ENCODE measurements at regions not wholly inside any gene's neighbourhood (a gene's known extent, or its start where the extent isn't known, plus 50 kb on each side); places are given as distances from the start of the nearest gene placed in this dataset.

DNA sequence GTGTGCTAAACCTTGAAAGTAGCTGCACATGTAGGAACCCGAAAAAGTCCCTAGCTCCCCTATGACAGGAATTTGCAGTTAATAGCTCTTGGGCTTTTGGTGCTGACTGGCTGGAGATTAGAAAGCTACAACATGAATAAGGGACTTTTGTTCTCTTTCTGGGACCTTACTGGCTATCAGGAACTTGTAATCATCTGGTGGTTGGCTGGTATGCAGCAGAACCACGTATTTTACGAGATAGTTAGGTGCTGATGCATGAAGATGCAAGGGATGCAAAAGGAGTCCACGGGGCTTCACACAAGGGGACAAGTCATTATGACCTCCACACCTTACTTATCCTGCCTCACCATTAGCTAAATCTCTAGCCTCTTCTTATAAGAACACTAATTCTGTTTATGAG lies 190.2 kb upstream of the NRXN1 start:
- no peaks in the 10 kb centered on the region for H3K27me3 ChIP-seq
- no peaks in the 10 kb centered on the region for H3K9me3 ChIP-seq
- TF ChIP-seq POLR2A (IDR thresholded peaks at IDR 0.05) = no peak
- TF ChIP-seq EP300 (IDR thresholded peaks at IDR 0.05) = no peak
- no peak for TF ChIP-seq POLR2AphosphoS5 (IDR thresholded peaks at IDR 0.05)
- TF ChIP-seq, protein P1, sequence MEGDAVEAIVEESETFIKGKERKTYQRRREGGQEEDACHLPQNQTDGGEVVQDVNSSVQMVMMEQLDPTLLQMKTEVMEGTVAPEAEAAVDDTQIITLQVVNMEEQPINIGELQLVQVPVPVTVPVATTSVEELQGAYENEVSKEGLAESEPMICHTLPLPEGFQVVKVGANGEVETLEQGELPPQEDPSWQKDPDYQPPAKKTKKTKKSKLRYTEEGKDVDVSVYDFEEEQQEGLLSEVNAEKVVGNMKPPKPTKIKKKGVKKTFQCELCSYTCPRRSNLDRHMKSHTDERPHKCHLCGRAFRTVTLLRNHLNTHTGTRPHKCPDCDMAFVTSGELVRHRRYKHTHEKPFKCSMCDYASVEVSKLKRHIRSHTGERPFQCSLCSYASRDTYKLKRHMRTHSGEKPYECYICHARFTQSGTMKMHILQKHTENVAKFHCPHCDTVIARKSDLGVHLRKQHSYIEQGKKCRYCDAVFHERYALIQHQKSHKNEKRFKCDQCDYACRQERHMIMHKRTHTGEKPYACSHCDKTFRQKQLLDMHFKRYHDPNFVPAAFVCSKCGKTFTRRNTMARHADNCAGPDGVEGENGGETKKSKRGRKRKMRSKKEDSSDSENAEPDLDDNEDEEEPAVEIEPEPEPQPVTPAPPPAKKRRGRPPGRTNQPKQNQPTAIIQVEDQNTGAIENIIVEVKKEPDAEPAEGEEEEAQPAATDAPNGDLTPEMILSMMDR (IDR thresholded peaks at IDR 0.05) = no peak
- H3K4me3 ChIP-seq = no peak overlapping the region
- WGBS, 2 donors = 73 to 79% methylated on average over 4 of the region's 4 CpGs
- H3K4me1 ChIP-seq = no peaks in the 10 kb centered on the region
- no peak overlapping the region for H3K27ac ChIP-seq
- no peaks in the 10 kb centered on the region for H3K36me3 ChIP-seq
- DNase-seq = no peak
- intact Hi-C loops (cut with DNase I) = no loop called here

DNA sequence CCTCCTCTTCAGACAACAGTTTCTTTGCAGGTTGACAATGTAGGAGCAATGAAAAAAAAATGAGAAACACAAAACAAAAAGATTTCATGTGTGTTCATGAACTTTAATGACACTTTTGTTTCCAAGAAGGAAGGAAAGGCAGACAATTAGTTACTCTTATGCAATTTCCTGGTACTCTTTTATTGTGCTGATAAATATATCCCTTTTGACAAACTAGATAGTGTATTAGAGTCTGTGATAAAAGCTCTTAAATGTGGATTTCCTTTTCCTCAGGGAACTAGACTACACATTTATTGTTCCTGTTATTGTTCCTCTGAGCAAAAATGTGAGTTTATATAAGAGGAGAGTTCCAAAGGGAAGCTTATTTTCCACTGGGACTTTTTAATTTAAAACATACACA lies 188.7 kb upstream of the NRXN1 start:
- H3K36me3 ChIP-seq = no peaks in the 10 kb centered on the region

DNA sequence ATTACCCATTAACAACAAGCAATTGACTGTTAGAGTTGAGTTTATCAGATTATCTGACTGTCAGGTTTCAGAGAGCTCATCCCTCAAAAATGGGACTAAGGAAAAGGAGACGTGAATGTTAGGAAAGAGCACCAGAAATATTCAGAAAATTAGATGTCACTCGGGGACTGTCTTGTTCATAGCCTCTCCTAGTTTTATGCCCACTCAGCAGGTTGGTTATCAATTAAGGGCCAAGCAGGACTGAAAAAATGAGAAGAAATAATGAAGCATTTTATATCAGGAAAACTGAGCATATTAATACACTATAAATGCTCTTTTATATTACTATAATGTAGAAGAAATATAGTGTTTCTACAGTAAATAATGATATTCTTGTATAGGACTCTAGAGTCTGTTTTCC lies 188.1 kb upstream of the NRXN1 start:
- TF ChIP-seq, protein P1 (IDR thresholded peaks at IDR 0.05) = no peak
- TF ChIP-seq POLR2A (IDR thresholded peaks at IDR 0.05) (no peak), EP300 (IDR thresholded peaks at IDR 0.05) (no peak), POLR2AphosphoS5 (IDR thresholded peaks at IDR 0.05) (no peak)
- Histone ChIP-seq H3K4me3 (no peak overlapping the region), H3K36me3 (no peaks in the 10 kb centered on the region), H3K9me3 (no peaks in the 10 kb centered on the region), H3K4me1 (no peaks in the 10 kb centered on the region), H3K27ac (no peak overlapping the region), H3K27me3 (no peaks in the 10 kb centered on the region)
- intact Hi-C loops (cut with DNase I) = no loop called here
- WGBS, 2 donors = 67 to 80% methylated on average over 2 of the region's 2 CpGs
- no peak for DNase-seq

More for the DNA sequence above, 188.7 kb upstream of the NRXN1 start:
- intact Hi-C loops (cut with DNase I) = no loop called here
- H3K4me3 ChIP-seq = no peak overlapping the region
- no peaks in the 10 kb centered on the region for H3K4me1 ChIP-seq
- no peaks in the 10 kb centered on the region for H3K27me3 ChIP-seq
- TF ChIP-seq, protein P1 (IDR thresholded peaks at IDR 0.05) = no peak
- TF ChIP-seq POLR2AphosphoS5 (IDR thresholded peaks at IDR 0.05) (no peak), POLR2A (IDR thresholded peaks at IDR 0.05) (no peak), EP300 (IDR thresholded peaks at IDR 0.05) (no peak)
- no peak for DNase-seq
- no peak overlapping the region for H3K27ac ChIP-seq
- H3K9me3 ChIP-seq = no peaks in the 10 kb centered on the region

DNA sequence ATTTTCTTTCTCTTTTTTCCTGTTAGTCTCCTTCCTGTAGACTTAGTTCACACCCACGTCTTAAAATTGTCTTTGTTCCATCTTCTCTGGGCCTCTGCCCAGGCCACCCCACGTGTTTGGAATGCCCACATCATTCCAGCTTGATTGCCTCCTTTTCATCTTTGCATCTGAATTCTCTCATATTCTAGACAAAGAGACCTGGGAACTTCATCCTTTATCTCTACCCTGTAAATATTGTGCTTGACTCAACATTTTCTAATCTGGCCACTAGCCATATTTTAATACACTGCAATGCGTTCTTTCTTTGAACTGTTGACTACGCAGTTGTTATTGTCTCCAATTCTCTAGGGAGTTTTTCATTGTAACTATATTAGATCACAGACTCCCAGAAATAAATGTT lies 187.5 kb upstream of the NRXN1 start:
- intact Hi-C loops (cut with DNase I) = no loop called here
- H3K36me3 ChIP-seq = no peaks in the 10 kb centered on the region
- no peak overlapping the region for H3K27ac ChIP-seq
- no peaks in the 10 kb centered on the region for H3K9me3 ChIP-seq
- no peak overlapping the region for H3K4me3 ChIP-seq
- WGBS, 2 donors = 55 to 68% methylated on average over 4 of the region's 4 CpGs
- no peaks in the 10 kb centered on the region for H3K4me1 ChIP-seq
- TF ChIP-seq POLR2A (IDR thresholded peaks at IDR 0.05) = no peak
- TF ChIP-seq, protein P1 (IDR thresholded peaks at IDR 0.05) = no peak
- TF ChIP-seq EP300 (IDR thresholded peaks at IDR 0.05) = no peak
- TF ChIP-seq POLR2AphosphoS5 (IDR thresholded peaks at IDR 0.05) = no peak
- no peak for DNase-seq
- H3K27me3 ChIP-seq = no peaks in the 10 kb centered on the region

DNA sequence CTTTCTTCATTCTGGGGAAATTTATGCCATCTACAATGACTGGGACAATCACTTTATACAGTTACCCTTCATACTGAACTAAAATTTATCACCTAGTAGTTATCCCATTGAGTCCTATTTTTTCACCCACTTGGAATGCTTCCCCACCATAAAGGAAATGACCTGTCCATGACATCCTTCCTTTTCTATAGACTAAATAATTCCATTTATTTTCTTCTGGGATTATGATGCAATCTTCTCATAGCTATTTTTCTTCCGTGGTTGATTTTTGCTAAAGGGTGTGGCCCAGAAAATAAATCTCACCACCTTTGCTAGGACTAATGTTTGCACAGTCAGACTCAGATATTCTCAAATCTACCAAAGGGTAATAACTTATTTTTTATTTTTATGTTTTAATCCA lies 186.1 kb upstream of the NRXN1 start:
- WGBS, 2 donors = 63 to 85% methylated on average over 1 of the region's 1 CpG

More for the DNA sequence above, 186.1 kb upstream of the NRXN1 start:
- Histone ChIP-seq H3K9me3 (no peaks in the 10 kb centered on the region), H3K36me3 (no peaks in the 10 kb centered on the region), H3K27me3 (no peaks in the 10 kb centered on the region), H3K27ac (no peak overlapping the region), H3K4me1 (no peaks in the 10 kb centered on the region), H3K4me3 (no peak overlapping the region)
- TF ChIP-seq POLR2A (IDR thresholded peaks at IDR 0.05) = no peak
- intact Hi-C loops (cut with DNase I) = no loop called here
- DNase-seq = no peak

Data from sigmoid colon (tissue), 6 donors.